ENCODE measurements at regions not wholly inside any gene's neighbourhood (a gene's known extent, or its start where the extent isn't known, plus 50 kb on each side); places are given as distances from the start of the nearest gene placed in this dataset.

DNA sequence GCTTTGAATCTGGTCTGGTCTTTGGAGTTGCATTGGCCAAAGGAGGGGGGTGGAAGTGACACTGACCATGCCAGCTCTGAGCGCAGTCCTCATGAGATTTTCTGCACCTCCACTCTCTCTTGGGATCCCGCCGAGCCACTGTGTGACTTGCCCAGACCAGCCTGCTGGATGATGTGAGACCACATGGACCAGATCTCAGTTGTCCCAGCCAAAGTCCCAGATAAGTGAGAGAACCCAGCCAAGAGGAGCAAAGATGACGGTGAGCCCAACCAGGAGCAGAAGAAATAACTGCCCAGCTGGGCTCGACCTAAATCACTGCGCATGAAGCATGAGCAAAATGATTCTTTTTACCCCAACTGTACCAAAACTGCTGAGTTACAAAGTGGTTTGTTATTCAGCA, 96.5 kb upstream of the ERCC4 start:
- ChIA-PET CTCF (ENCODE audit: low intra/inter-chr PET ratio) (no interaction called here), POLR2A (no interaction called here)
- H3K36me3 ChIP-seq (ENCODE audit: control insufficient read depth, insufficient read depth, low read length), result no peaks in the 10 kb centered on the region
- H3K27ac ChIP-seq (ENCODE audit: extremely low read depth, low read depth, low read length), result no peak overlapping the region
- H3K27me3 ChIP-seq (ENCODE audit: control insufficient read depth in 2 of 2, insufficient read depth in 2 of 2, low read length in 2 of 2), result 0 out of 5 replicates have a peak, but pooled peaks cover 0 to 3% of the 10 kb centered on the region in 2 experiments
- no TSS peak for BruUV-seq (replicated peaks)
- H3K4me1 ChIP-seq (replicated peaks in 1 of 2; ENCODE audit: control insufficient read depth in 2 of 2, insufficient read depth in 2 of 2, low read length in 2 of 2), result no peaks in the 10 kb centered on the region
- H3K79me2 ChIP-seq (ENCODE audit: control insufficient read depth, insufficient read depth, low read length), result no peaks in the 10 kb centered on the region
- in situ Hi-C loops (cut with MboI) (no loop called here), intact Hi-C loops (cut with micrococcal nuclease) (no loop called here)
- ATAC-seq (no peak), DNase-seq (ENCODE audit: extremely low read depth in 1 of 4, low spot score in 3 of 4) (no peak), FAIRE-seq (no peak)
- no peak overlapping the region for H3K4me3 ChIP-seq
- no peaks in the 10 kb centered on the region for H3K9me3 ChIP-seq (replicated peaks; ENCODE audit: control insufficient read depth, insufficient read depth, low read depth, low read length)
- WGBS (ENCODE audit: insufficient coverage, low coverage, missing lambda C conversion rate), result 1% methylated on average over 6 of the region's 6 CpGs
- no peak overlapping the region for H3K9ac ChIP-seq (ENCODE audit: insufficient read depth in 1 of 2, low read depth in 2 of 2, low read length in 2 of 2)
- H3K9me1 ChIP-seq (ENCODE audit: control insufficient read depth, insufficient read depth, low read length), result no peaks in the 10 kb centered on the region
- TF ChIP-seq NEUROD1 (IDR thresholded peaks at IDR 0.05; ENCODE audit: borderline replicate concordance, low read depth, low read length, partially characterized antibody) (no peak), SNRNP70 (optimal IDR thresholded peaks at IDR 0.05; ENCODE audit: low read depth, low read length) (no peak), CBX3 (IDR thresholded peaks at IDR 0.05; ENCODE audit: borderline replicate concordance in 1 of 2, low read length in 2 of 2) (no peak), ZNF282 (CRISPR knock-in tag; IDR thresholded peaks at IDR 0.05) (no peak), ZSCAN29 (IDR thresholded peaks at IDR 0.05) (no peak), EHMT2 (IDR thresholded peaks at IDR 0.05) (no peak), ZNF124 (CRISPR knock-in tag; IDR thresholded peaks at IDR 0.05) (no peak), PHTF2 (CRISPR knock-in tag; IDR thresholded peaks at IDR 0.05) (no peak), RBM25 (IDR thresholded peaks at IDR 0.05; ENCODE audit: low read depth, low read length, severe bottlenecking) (no peak), CREM (IDR thresholded peaks at IDR 0.05; ENCODE audit: low read depth) (no peak), ZNF384 (IDR thresholded peaks at IDR 0.05; ENCODE audit: low read depth, low read length) (no peak), CBX2 (IDR thresholded peaks at IDR 0.05; ENCODE audit: insufficient read depth, low read length, poor library complexity, severe bottlenecking) (no peak), ZNF586 (CRISPR knock-in tag; conservative IDR thresholded peaks at IDR 0.05) (no peak)
- H2AFZ ChIP-seq (ENCODE audit: low read depth, low read length), result no peak overlapping the region
- no peaks in the 10 kb centered on the region for H4K20me1 ChIP-seq (replicated peaks; ENCODE audit: control insufficient read depth, insufficient read depth, low read length)
- no peak overlapping the region for H3K4me2 ChIP-seq (ENCODE audit: insufficient read depth, low read length)
